ENCODE measurements at regions not wholly inside any gene's neighbourhood (a gene's known extent, or its start where the extent isn't known, plus 50 kb on each side); places are given as distances from the start of the nearest gene placed in this dataset.
"Not testable (repeated sequence)": the region's sequence is repeated elsewhere in the genome, so short reads cannot be mapped to it uniquely, and the experiment has no call there.

- DNase-seq (ENCODE audit: low read depth in 2 of 2) = no peak
These were observed 297.4 kb upstream of the SGCG start for GRCh38 chr13:22883262-22883840.

- no peak for DNase-seq (ENCODE audit: low read depth in 2 of 2)
These were observed 296.8 kb upstream of the SGCG start for GRCh38 chr13:22883956-22884355.

- DNase-seq (ENCODE audit: low read depth in 2 of 2) = not testable (repeated sequence)
These were observed 294.7 kb upstream of the SGCG start for GRCh38 chr13:22886061-22886460.

GRCh38 chr13:22889376-22889775 lies 291.4 kb upstream of the SGCG start:
- not testable (repeated sequence) for DNase-seq (ENCODE audit: low read depth in 2 of 2)

DNA sequence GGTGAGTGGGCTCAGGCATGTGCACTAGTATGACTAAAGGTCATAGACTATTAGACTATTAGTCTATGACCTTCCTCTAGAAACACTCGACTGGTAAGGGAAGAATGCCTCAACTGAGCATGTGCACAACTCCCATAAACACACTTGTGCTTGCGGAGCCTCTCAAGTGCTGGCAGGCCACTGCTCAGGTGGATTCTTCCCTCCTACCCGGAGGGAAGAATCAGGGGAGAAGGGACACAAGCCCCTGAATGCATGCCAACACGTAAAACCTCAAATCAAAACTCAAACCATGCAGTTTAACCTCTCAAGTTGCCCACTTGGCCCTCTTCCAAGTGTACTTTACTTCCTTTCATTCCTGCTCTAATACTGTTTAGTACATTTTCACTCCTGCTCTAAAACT lies 287.6 kb upstream of the SGCG start:
- DNase-seq (ENCODE audit: low read depth in 2 of 2) = no peak

- DNase-seq (ENCODE audit: low read depth in 2 of 2) = no peak
These were observed 287.0 kb upstream of the SGCG start for GRCh38 chr13:22893777-22894176.

DNA sequence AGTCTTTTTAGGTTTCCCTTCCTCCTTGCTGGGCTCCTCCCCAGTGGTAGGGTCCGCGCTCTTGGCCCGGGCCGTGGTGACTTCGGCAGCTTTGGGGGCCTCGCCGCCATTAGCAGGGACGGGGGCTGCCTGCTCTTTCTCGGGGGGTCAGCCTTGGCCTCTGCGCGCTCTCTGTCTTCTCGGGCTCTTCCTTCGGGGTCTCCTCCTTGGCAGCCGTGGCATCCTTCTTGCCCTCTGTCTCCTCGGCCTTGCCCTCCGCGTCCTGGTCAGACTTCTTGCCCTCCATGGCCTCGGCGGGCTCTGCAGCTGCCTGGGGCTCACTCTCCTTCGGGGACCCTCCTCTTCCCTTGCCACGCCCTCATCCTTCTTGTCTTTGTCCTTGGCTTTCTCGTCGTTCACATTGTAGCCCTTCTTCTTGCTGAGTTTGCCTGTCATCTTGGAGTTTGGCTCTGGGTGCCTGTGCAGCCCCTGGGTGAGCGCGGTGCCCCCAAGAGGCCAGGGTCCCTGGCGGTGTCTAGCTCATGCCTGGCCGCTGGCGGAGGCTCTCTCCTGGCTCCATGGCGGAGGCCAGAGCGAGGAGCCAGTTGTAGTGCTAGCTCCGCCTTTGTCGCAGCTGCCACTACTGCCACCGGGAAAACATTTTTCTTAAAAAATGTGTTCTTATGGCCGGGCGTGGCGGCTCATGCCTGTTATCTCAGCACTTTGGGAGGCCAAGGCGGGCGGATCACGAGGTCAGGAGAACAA lies 283.0 kb upstream of the SGCG start:
- DNase-seq (ENCODE audit: low read depth in 2 of 2) = no peak

DNA sequence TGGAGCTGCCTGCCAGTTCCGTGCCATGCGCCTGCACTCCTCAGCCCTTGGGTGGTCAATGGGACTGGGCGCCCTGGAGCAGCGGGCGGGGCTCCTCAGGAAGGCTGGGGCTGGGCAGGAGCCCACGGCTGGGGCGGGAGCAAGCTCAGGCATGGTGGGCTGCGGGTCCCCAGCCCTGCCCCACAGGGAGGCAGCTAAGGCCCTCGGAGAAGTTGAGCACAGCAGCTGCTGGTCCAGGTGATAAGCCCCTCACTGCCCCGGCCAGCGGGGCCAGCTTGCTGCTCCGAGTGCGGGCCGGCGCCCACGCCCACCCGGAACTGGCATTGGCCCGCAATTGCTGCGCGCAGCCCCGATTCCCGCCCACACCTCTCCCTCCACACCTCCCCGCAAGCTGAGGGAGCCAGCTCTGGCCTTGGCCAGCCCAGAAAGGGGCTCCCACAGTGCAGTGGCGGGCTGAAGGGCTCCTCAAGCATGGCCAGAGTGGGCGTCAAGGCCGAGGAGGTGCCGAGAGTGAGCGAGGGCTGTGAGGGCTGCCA lies 280.3 kb upstream of the SGCG start:
- not testable (repeated sequence) for DNase-seq (ENCODE audit: low read depth in 2 of 2)

GRCh38 chr13:22903301-22903700 lies 277.5 kb upstream of the SGCG start:
- no peak for DNase-seq (ENCODE audit: low read depth in 2 of 2)

GRCh38 chr13:22903925-22904324 lies 276.9 kb upstream of the SGCG start:
- DNase-seq (ENCODE audit: low read depth in 2 of 2) = no peak

DNA sequence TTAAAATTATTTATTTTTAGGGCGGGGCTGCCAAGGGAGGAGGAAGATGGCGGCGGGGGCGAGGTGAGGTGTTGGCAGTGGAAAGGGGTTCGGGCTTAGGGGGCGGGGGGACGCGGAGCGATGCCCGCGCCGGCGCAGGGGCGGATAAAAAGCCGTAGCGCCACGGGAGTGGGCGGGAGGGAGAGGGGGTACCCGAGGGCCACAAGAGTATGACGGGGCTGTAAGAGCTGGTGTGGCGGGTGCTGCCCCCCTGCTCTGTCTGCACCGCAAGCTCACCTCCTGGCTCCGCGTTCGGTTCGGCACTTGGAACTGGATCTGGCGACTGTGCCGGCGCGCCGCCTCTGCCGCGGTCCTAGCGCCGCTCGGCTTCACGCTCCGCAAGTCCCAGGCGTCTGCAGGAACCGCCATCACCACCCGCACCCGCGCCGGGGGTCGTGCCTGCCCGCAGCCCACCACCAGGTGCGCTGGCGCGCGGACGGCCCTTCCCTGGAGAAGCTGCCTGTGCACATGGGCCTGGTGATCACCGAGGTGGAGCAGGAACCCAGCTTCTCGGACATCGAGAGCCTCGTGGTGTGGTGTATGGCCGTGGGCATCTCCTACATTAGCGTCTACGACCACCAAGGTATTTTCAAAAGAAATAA lies 265.2 kb upstream of the SGCG start:
- DNase-seq (ENCODE audit: low read depth in 2 of 2) = no peak

GRCh38 chr13:22916276-22916675 lies 264.5 kb upstream of the SGCG start:
- not testable (repeated sequence) for DNase-seq (ENCODE audit: low read depth in 2 of 2)

GRCh38 chr13:22925881-22926747 lies 254.7 kb upstream of the SGCG start:
- no peak for DNase-seq (ENCODE audit: low read depth in 2 of 2)

- DNase-seq (ENCODE audit: low read depth in 2 of 2) = no peak
These were observed 253.9 kb upstream of the SGCG start for GRCh38 chr13:22926748-22927400.

DNA sequence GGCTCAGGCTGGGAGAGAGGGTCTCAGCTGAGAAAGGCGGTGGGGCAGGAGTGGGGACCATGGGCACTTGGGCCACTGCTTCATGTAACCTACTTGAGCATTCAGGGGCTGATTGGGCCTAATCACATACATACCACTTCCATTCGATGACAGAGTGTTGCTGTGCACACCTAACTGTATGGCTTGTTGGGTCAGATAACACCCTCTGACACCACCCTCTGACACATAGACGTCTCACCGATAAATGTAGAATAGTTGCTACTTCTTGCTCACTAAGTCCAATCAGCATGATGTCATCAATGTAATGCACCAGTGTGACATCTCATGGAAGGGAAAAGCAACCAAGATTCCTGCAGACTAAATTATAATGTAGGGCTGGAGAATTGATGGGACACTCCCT lies 252.9 kb upstream of the SGCG start:
- not testable (repeated sequence) for DNase-seq (ENCODE audit: low read depth in 2 of 2)

- no peak for DNase-seq (ENCODE audit: low read depth in 2 of 2)
These were observed 251.2 kb upstream of the SGCG start for GRCh38 chr13:22929381-22930126.

GRCh38 chr13:22931576-22931975 lies 249.2 kb upstream of the SGCG start:
- no peak for DNase-seq (ENCODE audit: low read depth in 2 of 2)

- not testable (repeated sequence) for DNase-seq (ENCODE audit: low read depth in 2 of 2)
These were observed 248.0 kb upstream of the SGCG start for GRCh38 chr13:22932632-22933412.

DNA sequence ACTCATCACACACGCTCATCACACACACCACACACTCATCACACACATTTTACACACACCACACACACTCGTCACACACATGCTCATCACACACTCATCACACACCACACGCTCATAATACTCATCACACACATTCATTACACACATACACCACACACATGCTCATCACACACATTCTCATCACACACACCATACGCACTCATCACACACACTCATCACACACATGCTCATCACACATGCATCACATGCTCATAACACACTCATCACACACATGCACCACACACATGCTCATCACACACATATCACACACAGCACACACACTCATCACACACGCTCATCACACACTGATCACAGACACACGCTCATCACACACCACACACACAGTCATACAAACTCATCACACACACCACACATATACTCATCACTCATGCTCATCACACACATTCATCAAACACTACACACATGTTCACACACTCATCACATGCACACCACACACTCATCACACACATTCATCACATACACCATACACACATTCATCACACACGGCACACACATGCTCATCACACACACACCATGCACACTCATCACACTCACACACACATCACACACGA lies 247.1 kb upstream of the SGCG start:
- no peak for DNase-seq (ENCODE audit: low read depth in 2 of 2)
